HG02610 (cell line): ENCODE measurements at regions not wholly inside any gene's neighbourhood (a gene's known extent, or its start where the extent isn't known, plus 50 kb on each side); places are given as distances from the start of the nearest gene placed in this dataset.
"Not testable (repeated sequence)": the region's sequence is repeated elsewhere in the genome, so short reads cannot be mapped to it uniquely, and the experiment has no call there.

Experiments used
- ATAC-seq: cut with Tn5 transposase; IDR thresholded peaks from one replicate; pipeline ENCODE4 v1.9.1; 2021; ENCODE audit warnings: mild to moderate bottlenecking, moderate library complexity; ENCODE audit not compliant: unreplicated experiment

DNA sequence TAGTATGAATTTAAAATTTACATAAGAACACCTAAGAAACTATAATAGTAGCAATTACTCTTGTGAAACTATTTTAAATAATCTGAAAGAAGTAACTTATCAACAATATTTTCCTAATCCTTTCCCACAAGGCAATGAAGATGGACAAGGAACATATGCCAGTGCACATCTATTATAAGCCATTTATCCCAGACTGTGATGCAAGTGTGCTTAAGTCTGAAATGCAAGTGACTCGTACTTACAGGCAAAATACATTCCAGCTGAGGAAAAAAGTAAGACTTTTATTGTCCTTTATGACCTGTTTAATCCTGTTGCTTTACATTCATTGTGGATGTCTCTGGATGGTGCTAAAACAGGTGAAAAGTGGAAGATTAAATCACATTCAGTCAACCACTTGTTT, 709.4 kb downstream of the ZNF385D start:
- ATAC-seq = no peak

DNA sequence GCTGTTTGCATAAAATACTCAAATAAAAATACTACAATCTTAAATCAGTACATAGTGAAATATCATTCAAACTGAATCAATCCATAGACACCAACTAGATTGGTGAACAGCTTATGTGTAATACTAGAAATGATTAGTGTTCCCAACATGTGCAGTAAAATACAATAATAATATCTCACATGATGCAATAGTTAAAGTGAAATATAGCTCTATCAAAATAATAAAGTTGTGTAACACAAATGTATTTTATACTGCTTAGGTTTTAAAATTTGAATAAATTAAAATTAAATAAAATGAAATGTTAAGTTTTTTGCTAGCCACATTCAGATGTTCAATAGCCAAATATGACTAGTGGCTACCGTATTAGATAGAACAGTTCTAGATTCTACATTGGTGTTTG, 714.1 kb downstream of the ZNF385D start:
- ATAC-seq = no peak

DNA sequence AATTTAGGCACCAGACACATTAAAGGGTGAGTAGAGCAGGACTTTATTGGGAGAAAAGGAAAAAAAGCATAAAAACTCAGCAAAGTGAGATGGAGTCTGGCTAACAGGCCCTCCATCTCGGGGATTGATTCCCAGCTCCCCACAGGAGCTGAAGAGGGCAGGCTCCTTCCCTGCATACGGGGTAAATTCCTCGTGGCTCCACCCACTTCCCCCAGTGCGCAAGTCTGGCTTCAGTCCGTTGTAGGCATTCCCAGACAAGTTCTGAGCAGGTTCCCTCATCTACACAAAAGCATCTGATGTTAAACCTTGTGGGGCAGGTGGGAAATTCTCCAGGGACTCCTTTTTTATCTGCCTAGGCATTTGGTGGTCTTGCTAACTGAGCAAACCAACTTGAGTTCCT, 722.6 kb downstream of the ZNF385D start:
- ATAC-seq = no peak

DNA sequence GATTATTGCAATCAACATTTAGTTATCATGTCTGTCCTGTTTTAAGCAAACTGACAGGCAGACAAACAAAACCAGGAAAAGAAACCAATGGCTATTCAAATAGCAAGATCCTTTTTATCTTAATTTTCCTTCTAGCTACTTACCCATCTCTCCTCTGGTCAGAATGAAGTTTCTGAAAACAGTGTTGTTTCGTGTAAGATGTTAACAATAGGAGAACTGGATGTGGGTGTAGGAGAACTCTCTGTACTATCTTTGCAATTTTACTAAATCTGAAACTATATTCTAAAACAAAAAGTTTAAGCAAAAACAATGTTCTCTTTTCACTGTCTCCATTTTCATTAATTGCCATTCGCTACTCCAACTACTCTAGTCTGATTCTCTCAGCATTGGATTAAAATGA, 726.4 kb downstream of the ZNF385D start:
- no peak for ATAC-seq

DNA sequence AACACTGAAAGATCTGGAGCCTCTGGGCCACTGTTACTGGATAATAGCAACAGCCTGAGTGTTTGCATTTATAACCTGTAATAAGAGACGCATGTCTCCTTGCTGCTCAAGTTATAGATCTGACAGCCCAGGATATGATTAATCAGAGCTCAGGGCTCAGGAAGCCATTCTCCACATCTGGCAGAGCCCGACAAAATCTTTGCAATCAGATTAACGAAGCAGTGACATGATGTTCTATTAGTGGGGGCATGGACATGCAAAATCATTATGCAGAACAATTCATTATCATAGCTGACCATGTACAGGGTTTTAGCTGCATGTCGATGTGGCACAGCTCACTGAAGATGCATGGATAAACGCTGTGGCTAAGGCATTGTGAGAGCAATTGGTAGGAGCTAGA, 730.3 kb downstream of the ZNF385D start:
- ATAC-seq = no peak

DNA sequence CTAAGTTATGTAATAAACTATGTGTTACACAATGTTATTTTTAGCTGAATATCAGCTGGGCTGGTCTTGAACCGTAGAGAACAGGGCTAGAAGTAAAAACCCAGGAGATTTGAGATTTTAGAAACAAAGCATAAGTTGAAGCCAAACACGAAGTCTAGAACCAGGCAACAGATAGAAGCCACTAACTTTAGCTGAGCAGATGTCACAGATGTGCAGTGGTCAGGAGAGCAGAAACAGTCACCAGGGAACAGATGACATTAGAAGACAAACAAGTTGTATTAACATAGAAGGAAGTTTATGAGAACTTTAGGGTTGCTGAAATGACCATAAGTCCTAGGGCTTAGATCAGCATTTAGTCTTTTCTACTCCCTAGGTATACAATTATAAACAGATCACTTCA, 731.0 kb downstream of the ZNF385D start:
- ATAC-seq = no peak

DNA sequence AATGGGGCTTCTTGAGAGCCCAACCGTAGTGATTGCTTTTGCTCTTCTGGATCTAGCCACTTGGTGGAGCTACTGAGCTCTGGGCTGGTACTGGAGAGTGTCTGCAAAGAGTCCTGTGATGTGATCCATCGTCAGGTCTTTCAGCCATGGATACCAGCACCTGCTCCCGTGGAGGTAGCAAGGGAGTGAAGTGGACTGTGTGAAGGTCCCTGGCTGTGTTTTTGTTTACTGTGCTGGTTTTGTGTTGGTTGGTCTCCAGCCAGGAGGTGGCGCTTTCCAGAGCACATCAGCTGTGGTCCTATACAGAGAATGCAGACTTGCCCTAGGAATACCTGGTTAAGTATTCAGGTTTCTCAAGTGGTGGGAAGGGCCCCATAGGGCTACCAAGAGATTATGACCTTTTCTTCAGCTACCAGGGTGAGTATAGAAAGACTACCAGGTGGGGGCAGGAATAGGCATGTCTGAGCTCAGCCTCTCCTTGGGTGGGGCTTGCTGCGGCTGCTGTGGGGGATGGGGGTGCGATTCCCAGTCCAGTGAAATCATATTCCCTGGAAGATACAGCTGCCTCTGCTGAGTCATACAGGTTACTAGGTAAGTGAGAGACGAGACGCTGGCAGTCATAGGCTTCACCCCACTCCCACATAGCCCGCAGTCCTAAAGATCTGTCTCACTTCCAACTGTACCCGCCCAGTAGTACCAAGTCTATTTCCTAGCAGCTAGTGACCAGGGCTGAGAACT, 733.7 kb downstream of the ZNF385D start:
- no peak for ATAC-seq

DNA sequence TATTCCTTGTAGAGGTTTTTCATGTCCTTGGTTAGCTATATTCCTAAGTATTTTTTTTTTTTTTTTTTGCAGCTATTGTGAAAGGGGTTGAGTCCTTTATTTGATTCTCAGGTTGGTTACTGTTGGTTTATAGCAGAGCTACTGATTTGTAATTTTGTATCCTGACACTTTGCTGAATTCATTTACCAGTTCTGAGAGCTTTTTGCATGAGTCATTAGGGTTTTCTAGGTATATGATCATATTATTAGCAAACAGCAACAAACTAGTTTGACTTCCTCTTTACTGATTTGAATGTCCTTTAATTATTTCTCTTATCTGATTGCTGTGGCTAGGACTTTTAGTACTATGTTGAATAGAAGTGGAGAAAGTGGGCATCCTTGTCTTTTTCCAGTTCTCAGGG, 737.4 kb downstream of the ZNF385D start:
- ATAC-seq = no peak

DNA sequence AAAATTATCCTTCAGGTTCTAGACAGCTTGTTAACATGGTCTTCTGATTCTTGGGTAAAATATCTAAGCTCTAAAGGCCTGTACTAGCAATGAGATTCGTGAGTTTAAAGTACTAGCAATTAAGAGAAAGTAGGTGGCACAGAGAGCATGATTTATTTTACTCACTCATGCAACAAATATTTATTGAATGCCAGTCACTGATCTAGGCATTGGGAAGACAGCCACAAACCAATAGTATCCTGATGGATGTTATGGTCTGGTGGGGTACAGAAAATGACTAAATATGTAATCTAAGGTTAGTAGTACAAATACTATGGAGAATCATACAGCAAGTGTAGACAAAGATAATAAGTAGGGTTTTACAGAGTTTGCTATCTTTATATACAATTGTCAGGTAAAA, 751.3 kb downstream of the ZNF385D start:
- no peak for ATAC-seq

DNA sequence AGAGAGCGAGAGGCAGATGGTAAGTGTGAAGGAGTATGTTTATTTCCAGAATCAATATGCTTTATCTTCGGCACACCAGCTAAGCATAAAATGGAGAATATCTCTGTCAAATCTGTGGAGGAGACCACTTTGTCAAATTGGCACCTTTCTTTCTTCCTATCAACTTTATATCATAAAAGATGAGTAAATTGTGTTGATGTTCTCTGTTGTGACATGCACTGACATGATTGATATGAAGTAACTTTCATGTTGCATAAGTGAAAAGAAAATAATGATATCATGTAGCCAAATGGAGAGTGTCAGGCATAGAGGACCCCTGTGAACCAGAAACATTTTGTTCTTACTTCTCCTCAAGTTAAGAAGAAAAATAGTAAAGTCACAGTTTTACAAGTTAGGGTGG, 753.8 kb downstream of the ZNF385D start:
- ATAC-seq = no peak

DNA sequence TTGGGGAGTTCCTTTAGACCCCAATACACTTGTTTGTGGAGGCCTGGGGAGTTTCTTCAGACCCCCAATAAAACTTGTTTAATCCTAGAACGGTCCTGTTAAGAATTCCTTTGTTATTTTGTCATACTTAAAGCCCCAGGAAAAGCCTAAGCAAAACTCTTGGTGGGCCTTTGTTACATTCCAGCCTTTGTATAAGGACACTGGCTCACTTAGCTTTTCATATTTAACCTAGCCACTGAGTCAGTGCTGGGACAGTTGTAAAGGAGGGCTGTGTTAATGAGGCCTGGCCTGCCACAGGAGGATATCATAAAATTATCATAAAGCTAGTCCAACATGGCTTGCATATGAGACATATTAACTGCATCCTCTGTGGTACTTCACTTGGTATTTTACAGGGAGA, 760.1 kb downstream of the ZNF385D start:
- ATAC-seq = no peak

DNA sequence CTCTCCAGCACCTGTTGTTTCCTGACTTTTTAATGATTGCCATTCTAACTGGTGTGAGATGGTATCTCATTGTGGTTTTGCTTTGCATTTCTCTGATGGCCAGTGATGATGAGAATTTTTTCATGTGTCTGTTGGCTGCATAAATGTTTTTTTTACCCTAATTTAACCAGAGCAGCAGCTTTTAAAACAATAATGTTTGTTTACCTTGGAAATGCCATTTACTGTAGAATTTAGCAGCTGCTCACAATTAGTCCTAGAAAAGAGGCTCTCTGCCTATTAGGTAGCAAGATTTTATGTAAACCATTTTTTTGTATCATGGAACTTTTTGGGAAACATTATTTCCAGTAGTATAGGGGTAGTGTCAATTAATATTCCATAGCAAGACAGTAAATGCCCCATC, 761.4 kb downstream of the ZNF385D start:
- not testable (repeated sequence) for ATAC-seq

DNA sequence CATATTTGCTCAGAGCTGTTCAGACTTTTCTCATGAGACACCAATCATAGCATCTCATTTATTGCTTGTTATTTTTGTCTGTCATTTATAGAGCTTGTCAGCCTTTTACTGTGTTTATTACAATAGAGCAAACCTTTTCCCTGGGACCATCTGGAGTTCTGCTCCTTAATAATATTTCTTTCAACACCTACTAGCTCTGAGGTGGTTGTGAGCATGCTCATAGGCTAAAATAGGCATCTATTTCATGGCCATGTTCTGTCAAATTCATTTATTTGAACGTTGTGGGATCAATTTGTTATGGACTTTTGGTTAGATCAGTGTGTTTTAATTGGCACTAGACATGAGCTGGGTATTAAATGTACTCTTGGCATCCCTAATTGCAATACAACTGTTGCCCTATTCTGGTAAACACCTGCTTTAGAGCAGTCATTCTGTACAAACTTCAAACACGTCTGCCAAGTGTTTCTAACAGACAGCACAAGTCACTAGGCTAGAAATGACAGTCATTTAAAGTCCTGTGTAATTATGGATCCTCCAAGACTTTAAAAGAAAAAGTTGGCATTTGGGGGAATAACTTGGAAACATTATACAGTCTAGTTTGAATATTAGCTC, 766.3 kb downstream of the ZNF385D start:
- ATAC-seq = no peak

DNA sequence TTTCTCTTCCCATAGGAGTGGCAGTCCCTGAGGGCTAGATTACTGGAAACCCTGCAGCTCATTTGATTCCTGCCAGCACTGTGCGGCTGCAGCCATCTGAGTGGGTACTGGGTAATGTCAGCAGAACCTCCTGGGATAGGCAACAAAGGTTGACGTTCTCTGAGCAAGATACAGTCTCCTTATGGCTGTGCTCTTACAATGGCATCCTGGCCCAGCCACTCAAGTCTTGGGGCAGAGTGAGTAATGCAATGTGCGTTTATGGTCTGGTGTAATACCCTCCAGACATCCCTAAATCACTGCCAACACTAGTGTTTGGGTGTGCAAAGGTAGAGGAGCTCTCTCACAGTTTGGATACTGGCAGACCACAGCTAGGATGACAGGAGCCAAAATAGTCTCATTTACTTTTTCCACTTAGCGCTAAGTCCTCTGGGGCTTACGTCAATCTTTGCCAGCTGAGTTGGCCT, 775.8 kb downstream of the ZNF385D start:
- ATAC-seq = no peak

DNA sequence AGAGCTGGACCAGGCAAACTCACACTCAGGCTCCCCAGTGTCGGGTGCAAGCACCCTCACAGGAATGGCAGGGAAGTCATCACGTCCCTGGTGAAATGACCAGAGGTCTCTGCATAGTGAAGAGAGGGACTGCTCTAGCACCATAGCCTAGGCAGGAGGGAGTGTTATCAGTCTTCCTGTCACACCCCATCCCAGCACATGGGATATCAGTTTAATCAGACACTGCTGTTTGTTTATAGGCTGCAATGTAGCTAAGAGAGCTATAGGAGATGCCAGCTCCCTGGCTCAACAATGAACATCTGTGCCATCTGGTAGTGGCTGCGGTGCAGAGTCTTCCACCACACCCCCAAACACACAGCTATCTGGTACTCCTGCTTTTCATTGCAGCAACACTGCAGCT, 776.6 kb downstream of the ZNF385D start:
- ATAC-seq = no peak

DNA sequence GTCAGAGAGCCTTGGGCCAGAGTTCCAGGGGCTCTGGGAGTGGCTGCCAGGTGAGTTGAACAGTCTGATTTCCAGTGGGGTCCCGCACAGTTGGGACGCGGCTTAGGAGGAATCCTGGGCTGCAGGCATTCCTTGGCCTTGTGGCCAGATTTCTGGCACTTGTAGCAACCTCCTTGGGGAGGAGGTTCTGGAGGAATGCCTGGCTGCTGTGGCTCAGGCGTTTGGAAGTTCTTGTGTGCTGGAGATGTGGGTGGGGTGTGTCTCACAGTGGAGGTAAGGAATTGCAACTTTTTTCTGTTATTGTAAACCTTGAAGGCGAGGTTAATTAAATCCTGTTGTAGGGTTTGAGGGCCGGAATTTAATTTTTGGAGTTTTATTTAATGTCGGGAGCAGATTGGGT, 780.2 kb downstream of the ZNF385D start:
- not testable (repeated sequence) for ATAC-seq

DNA sequence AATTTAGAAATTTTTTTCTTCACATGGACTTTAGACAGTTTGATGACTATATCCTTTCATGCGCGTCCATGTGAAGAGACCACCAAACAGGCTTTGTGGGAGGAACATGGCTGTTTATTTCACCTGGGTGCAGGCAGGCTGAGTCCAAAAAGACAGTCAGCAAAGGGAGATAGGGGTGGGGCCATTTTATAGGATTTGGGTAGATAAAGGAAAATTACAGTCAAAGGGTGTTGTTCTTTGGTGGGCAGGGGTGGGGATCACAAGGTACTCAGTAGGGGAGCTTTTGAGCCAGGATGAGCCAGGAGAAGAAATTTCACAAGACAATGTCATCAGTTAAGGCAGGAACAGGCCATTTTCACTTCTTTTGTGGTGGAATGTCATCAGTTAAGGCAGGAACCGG, 781.5 kb upstream of the SGO1 start:
- ATAC-seq = not testable (repeated sequence)

DNA sequence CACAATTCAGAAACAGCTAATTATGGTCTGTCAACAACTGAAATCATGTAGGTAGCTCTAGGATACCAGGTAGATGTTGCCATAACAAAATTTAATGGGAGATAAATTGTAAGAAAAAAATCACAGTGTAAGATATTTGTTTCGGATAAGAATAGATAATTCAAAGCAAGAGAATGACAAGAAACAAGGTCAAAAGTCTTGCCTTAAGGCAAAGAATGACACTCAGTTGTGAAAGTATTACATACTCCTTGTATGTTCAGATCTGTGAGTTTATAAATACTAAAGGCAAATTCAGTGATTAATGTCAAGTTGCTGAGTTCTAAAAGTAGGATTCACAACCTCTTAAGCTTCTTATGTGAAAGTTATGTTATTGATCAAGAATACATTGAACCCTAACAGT, 772.2 kb upstream of the SGO1 start:
- no peak for ATAC-seq

DNA sequence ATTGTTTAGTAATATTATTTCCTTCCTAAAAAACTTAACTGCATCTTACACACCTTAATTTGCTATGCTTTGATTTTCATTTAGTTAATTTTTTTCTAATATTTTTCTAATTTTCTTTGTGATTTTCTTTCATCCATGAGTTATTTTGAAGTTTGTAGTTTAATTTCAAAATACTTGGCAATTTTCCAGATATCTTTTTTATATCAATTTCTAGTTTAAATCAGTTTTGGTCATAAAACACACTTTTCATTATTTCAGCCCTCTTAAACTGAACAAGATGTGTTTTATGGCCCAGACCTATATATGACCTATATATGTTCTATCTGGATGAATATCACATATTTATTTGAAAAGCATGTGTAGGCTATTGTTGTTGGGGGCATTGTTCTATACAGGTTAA, 759.9 kb upstream of the SGO1 start:
- ATAC-seq = no peak

DNA sequence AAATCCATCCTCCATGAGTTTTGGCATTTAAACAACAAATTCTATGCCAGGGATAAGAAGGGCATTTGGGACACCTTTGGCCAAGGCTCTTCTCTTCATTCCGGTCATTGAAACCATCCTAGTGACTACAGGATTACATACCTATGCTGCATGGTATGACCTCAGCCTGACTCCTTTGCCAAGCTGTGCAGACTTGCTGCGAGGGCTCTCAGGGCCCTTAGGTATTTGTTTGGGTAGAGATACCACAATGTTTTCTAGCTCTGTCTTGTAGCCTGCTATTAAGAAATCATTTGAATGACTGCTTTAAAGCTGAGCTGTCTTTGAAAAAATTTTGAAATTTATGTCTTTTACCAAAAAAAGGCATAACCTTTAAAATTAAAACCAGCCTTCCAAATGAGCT, 749.8 kb upstream of the SGO1 start:
- ATAC-seq = no peak

DNA sequence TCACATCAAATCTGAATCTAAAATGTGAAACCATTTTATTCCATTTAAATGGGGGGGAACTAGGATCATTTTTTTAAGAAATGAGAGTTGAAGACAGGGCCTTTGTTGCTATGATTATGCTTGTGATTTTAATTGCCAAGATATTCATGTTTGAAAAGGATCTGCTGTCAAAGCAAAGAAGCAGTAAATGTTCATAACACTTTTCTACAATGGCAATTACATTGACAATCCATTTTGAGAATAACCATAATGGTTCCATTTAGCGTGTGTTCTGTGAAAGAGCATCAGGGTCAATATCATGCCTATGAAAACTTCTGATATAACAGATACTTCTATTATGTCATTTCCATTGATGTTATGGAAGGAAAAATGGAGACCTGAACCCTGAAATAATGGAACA, 745.8 kb upstream of the SGO1 start:
- no peak for ATAC-seq

DNA sequence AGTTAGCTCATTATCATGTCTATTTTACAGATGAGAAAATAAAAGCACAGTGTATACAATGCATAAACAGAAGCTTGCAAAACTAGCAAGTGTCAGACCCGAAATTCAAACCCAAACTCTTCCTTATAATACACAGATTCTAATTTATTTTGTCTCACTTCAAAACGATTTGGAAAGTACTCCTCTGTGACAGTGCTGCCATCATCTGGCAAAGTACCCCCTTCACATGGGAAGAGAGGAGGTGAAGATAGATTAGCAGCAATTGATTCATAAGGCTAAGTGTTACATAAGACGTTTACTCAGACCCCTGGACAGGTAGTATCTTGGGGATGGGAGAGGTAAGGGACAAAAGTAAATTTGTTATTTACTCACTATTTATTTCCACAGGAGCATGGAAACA, 744.0 kb upstream of the SGO1 start:
- ATAC-seq = peak; percentile 51
